ENCODE measurements at regions not wholly inside any gene's neighbourhood (a gene's known extent, or its start where the extent isn't known, plus 50 kb on each side); places are given as distances from the start of the nearest gene placed in this dataset.

GRCh38 chr1:29722598-29722997, 486.3 kb downstream of the PTPRU start:
- no peaks in the 10 kb centered on the region for H3K36me3 ChIP-seq (replicated peaks; ENCODE audit: control insufficient read depth, insufficient read depth, low read length)
- no peak for DNase-seq
- no peaks in the 10 kb centered on the region for H3K27me3 ChIP-seq (ENCODE audit: control insufficient read depth, insufficient read depth, low read length)
- no peak overlapping the region for H3K4me3 ChIP-seq (ENCODE audit: insufficient read depth, low read depth, low read length)

DNA sequence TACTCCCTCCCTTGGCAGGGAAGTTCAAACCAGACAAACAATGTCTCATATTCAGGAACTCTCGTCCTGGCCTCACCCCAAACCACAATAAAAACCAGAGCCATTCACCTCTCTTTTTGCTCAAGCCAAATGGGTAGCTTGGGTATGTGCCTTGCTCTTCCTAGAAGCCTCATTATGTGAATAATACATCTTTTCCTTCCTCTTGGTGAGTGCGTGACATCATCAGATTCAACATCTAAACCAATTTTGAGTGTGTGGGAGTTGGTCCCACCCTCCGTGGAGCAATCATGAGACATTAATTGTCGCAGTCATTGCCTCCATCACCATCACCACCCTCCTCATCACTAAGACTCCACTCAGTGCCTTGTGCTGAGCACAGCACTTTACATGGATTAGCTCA, 482.9 kb downstream of the PTPRU start:
- H3K4me3 ChIP-seq (ENCODE audit: insufficient read depth, low read depth, low read length) = no peak overlapping the region
- no peaks in the 10 kb centered on the region for H3K36me3 ChIP-seq (replicated peaks; ENCODE audit: control insufficient read depth, insufficient read depth, low read length)
- no peaks in the 10 kb centered on the region for H3K27me3 ChIP-seq (ENCODE audit: control insufficient read depth, insufficient read depth, low read length)
- DNase-seq = no peak

DNA sequence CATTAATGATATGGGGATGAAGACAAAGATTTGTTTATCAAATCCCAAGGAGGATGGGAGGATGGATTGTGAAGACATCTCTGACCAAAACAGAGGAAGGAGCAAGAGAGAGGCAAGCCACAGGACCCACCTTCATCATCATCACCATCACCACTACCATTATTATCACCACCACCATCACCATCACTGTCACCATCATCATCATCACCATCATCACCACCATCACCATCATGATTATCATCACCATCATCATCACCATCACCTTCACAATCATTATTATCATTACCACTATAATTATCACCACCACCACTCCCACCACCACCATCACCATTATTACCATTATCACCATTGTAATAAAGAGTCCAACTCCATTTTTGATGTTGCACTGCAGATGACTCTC, 482.5 kb downstream of the PTPRU start:
- Histone ChIP-seq H3K27me3 (ENCODE audit: control insufficient read depth, insufficient read depth, low read length) (no peaks in the 10 kb centered on the region), H3K4me3 (ENCODE audit: insufficient read depth, low read depth, low read length) (no peak overlapping the region), H3K36me3 (replicated peaks; ENCODE audit: control insufficient read depth, insufficient read depth, low read length) (no peaks in the 10 kb centered on the region)
- no peak for DNase-seq

GRCh38 chr1:29716306-29716705, 480.0 kb downstream of the PTPRU start:
- Histone ChIP-seq H3K4me3 (ENCODE audit: insufficient read depth, low read depth, low read length) (no peak overlapping the region), H3K27me3 (ENCODE audit: control insufficient read depth, insufficient read depth, low read length) (no peaks in the 10 kb centered on the region), H3K36me3 (replicated peaks; ENCODE audit: control insufficient read depth, insufficient read depth, low read length) (no peaks in the 10 kb centered on the region)
- no peak for DNase-seq

- H3K4me3 ChIP-seq (ENCODE audit: insufficient read depth, low read depth, low read length) = no peak overlapping the region
- no peak for DNase-seq
- H3K27me3 ChIP-seq (ENCODE audit: control insufficient read depth, insufficient read depth, low read length) = no peaks in the 10 kb centered on the region; the same call in 1 of the 2 replicates
- H3K36me3 ChIP-seq (replicated peaks; ENCODE audit: control insufficient read depth, insufficient read depth, low read length) = no peaks in the 10 kb centered on the region
Measured at GRCh38 chr1:29713857-29714256, 477.5 kb downstream of the PTPRU start.

GRCh38 chr1:29712801-29713200, 476.5 kb downstream of the PTPRU start:
- H3K36me3 ChIP-seq (replicated peaks; ENCODE audit: control insufficient read depth, insufficient read depth, low read length) = no peaks in the 10 kb centered on the region
- no peak for DNase-seq
- no peak overlapping the region for H3K4me3 ChIP-seq (ENCODE audit: insufficient read depth, low read depth, low read length)
- H3K27me3 ChIP-seq (ENCODE audit: control insufficient read depth, insufficient read depth, low read length) = no peaks in the 10 kb centered on the region; the same call in 1 of the 2 replicates

- H3K36me3 ChIP-seq (replicated peaks; ENCODE audit: control insufficient read depth, insufficient read depth, low read length) = no peaks in the 10 kb centered on the region
- no peak overlapping the region for H3K4me3 ChIP-seq (ENCODE audit: insufficient read depth, low read depth, low read length)
- no peak for DNase-seq
- no peaks in the 10 kb centered on the region; the same call in 1 of the 2 replicates for H3K27me3 ChIP-seq (ENCODE audit: control insufficient read depth, insufficient read depth, low read length)
Measured at GRCh38 chr1:29712284-29712651, 475.9 kb downstream of the PTPRU start.

DNA sequence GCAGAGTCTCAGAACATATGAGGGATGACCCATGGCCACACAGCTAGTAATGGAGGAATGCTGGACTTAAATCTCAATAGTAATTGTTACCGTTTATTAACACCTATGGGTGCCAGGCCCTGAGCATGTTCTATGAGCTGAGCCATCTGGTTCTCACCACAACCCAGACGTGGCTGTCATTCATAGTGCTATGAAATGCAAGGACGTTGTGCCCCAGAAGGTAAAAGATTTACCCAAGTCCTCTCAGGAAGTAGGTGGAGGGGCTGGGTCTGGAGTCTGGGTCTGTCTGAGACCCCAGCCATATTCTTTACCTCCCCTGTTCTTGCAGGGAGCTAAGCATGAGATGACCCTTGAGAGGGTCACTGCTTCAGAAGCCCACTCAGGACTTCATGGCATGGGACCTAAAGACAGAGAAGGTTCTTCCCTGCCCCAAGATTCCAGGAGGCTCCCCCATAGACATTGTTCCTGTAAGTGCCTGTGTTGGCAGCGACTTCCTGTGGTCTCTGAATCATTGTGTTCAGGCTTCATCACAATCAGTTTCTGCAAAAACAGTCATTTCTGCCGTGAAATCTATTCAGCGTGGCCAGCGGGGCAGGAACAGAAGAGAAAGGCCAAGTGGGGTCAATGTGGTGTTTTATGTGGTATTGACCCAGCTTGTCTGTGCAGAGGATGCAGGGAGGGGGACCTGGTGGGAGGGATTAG, 475.4 kb downstream of the PTPRU start:
- Histone ChIP-seq H3K36me3 (replicated peaks; ENCODE audit: control insufficient read depth, insufficient read depth, low read length) (no peaks in the 10 kb centered on the region), H3K27me3 (ENCODE audit: control insufficient read depth, insufficient read depth, low read length) (no peaks in the 10 kb centered on the region; the same call in 1 of the 2 replicates), H3K4me3 (ENCODE audit: insufficient read depth, low read depth, low read length) (no peak overlapping the region)
- no peak for DNase-seq

- H3K27me3 ChIP-seq (ENCODE audit: control insufficient read depth, insufficient read depth, low read length) = peaks cover 6% of the 10 kb centered on the region; the same call in 1 of the 2 replicates
- H3K4me3 ChIP-seq (ENCODE audit: insufficient read depth, low read depth, low read length) = no peak overlapping the region
- H3K36me3 ChIP-seq (replicated peaks; ENCODE audit: control insufficient read depth, insufficient read depth, low read length) = no peaks in the 10 kb centered on the region
- no peak for DNase-seq
Measured at GRCh38 chr1:29709704-29710280, 473.5 kb downstream of the PTPRU start.

DNA sequence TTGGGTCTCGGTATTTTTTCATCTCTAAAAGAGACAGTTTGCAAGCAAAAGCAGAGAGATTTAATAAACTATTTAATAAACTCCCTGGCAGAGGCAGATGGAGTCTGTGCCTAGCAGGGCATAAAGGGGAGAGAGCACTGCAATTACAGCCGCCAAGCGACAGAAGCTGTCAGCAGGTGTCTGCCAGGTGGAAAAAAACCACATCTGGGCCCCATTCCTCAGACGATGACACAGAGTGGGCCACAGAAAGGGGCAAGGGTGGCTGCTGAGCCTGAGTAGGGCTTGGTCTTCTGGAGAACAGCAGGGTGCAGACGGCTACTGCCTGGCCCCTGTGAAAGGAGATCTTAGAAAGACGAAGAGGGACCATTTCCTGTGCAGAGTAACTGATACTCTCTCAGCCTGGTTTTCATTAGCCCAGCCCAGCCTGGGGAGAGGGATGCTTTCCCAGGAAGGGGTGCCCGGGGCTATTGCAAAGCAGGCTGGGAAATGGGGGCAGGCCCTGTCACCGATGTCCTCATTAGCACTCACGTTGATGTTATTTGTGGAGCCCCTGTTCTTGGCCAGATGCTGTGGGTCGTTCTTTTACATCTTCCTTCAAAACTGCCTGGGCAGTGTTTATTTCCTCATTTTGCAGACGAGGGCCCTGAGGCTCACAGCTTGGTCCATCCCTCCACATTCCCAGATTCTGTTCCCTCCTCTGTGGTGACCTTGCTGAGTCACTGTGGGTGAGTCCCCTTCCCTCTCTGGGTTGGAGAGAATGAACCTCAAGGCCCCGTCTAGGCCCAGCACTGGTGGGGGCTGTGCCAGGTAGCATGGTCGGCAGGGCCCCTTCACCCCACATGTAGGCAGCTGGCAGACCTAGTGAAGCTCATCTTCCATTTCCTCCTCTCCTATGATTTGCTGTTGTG, 472.7 kb downstream of the PTPRU start:
- no peaks in the 10 kb centered on the region for H3K36me3 ChIP-seq (replicated peaks; ENCODE audit: control insufficient read depth, insufficient read depth, low read length)
- peaks cover 6% of the 10 kb centered on the region; the same call in 1 of the 2 replicates for H3K27me3 ChIP-seq (ENCODE audit: control insufficient read depth, insufficient read depth, low read length)
- no peak for DNase-seq
- H3K4me3 ChIP-seq (ENCODE audit: insufficient read depth, low read depth, low read length) = no peak overlapping the region

- peaks cover 6% of the 10 kb centered on the region; the same call in 1 of the 2 replicates for H3K27me3 ChIP-seq (ENCODE audit: control insufficient read depth, insufficient read depth, low read length)
- DNase-seq = no peak
Measured at GRCh38 chr1:29708381-29708780, 472.1 kb downstream of the PTPRU start.

DNA sequence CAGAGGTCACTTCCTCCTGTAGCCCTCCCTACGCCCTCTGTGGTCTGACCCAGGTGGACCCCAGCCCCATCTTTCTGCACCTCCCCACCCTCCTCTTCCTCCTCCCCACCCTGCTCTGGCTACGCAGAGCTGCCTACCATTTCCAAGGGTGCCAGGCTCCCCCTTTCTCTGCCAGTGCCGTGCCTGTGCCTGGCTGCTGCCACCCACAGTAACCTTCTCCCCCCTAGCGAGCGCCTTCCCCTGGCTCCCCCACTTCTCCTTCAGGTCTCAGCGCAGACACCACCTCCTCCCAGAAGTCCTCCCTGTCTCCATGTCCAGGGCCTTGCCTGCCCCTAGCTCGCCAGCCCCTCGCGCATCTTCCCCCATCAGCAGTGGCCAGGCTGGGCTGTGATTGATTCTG, 471.5 kb downstream of the PTPRU start:
- Histone ChIP-seq H3K36me3 (replicated peaks; ENCODE audit: control insufficient read depth, insufficient read depth, low read length) (no peaks in the 10 kb centered on the region), H3K27me3 (ENCODE audit: control insufficient read depth, insufficient read depth, low read length) (peaks cover 6% of the 10 kb centered on the region; the same call in 1 of the 2 replicates), H3K4me3 (ENCODE audit: insufficient read depth, low read depth, low read length) (no peak overlapping the region)
- DNase-seq = no peak

More at GRCh38 chr1:29708381-29708780, 472.1 kb downstream of the PTPRU start:
- Histone ChIP-seq H3K4me3 (ENCODE audit: insufficient read depth, low read depth, low read length) (no peak overlapping the region), H3K36me3 (replicated peaks; ENCODE audit: control insufficient read depth, insufficient read depth, low read length) (no peaks in the 10 kb centered on the region)

GRCh38 chr1:29706936-29707335, 470.6 kb downstream of the PTPRU start:
- peak; percentile 98 for DNase-seq
- Histone ChIP-seq H3K4me3 (ENCODE audit: insufficient read depth, low read depth, low read length) (peak overlapping the region; percentile 44), H3K27me3 (ENCODE audit: control insufficient read depth, insufficient read depth, low read length) (peaks cover 6% of the 10 kb centered on the region; the same call in 1 of the 2 replicates), H3K36me3 (replicated peaks; ENCODE audit: control insufficient read depth, insufficient read depth, low read length) (no peaks in the 10 kb centered on the region)

- no peaks in the 10 kb centered on the region for H3K36me3 ChIP-seq (replicated peaks; ENCODE audit: control insufficient read depth, insufficient read depth, low read length)
- no peak overlapping the region for H3K4me3 ChIP-seq (ENCODE audit: insufficient read depth, low read depth, low read length)
- DNase-seq = no peak
- peaks cover 6% of the 10 kb centered on the region; the same call in 1 of the 2 replicates for H3K27me3 ChIP-seq (ENCODE audit: control insufficient read depth, insufficient read depth, low read length)
Measured at GRCh38 chr1:29704430-29704829, 468.1 kb downstream of the PTPRU start.

Data from H7 (cell line).